Liver (tissue), 8 donors: ENCODE measurements at regions not wholly inside any gene's neighbourhood (a gene's known extent, or its start where the extent isn't known, plus 50 kb on each side); places are given as distances from the start of the nearest gene placed in this dataset.

ENCODE experiments used
- DNase-seq: peaks from one replicate; pipeline ENCODE4 v3.0.0-alpha.2; 2017; ENCODE audit warnings: low spot score
- H3K27ac ChIP-seq, 2 donors: one replicate each; pipeline ENCODE4 v1.7.0; 2013; ENCODE audit warnings: inconsistent platforms in 2 of 2, low read length in 2 of 2, control low read depth in 1 of 2, low read depth in 1 of 2, mild to moderate bottlenecking in 1 of 2
- H3K27me3 ChIP-seq, 4 donors: one replicate each; pipeline versions ENCODE4 v1.6.1 to v1.7.0; 2013; ENCODE audit warnings: low read length in 3 of 4, inconsistent platforms in 1 of 4, mild to moderate bottlenecking in 1 of 4, moderate library complexity in 1 of 4; ENCODE audit not compliant: control insufficient read depth in 4 of 4, insufficient read depth in 4 of 4
- H3K36me3 ChIP-seq, 4 donors: one replicate each; pipeline versions ENCODE4 v1.6.1 to v1.7.0; 2013; ENCODE audit warnings: low read length in 3 of 4, mild to moderate bottlenecking in 3 of 4, low read depth in 1 of 4, moderate library complexity in 1 of 4; ENCODE audit not compliant: control insufficient read depth in 4 of 4, insufficient read depth in 3 of 4
- H3K4me1 ChIP-seq, 4 donors: one replicate each; pipeline versions ENCODE4 v1.6.1 to v1.7.0; 2013; ENCODE audit warnings: low read length in 3 of 4, mild to moderate bottlenecking in 3 of 4, moderate library complexity in 1 of 4; ENCODE audit not compliant: control insufficient read depth in 4 of 4, insufficient read depth in 4 of 4
- H3K4me3 ChIP-seq, 3 donors: one replicate each; pipeline versions ENCODE4 v1.6.1 to v1.7.0; 2013; ENCODE audit warnings: low read length in 3 of 3, control low read depth in 1 of 3, low read depth in 1 of 3, mild to moderate bottlenecking in 1 of 3
- H3K9ac ChIP-seq, 2 donors: one replicate each; pipeline ENCODE4 v1.7.0; 2013; ENCODE audit warnings: low read length in 2 of 2, mild to moderate bottlenecking in 2 of 2, moderate library complexity in 2 of 2, control low read depth in 1 of 2, low read depth in 1 of 2
- H3K9me3 ChIP-seq, 4 donors: one replicate each; pipeline versions ENCODE4 v1.6.1 to v1.7.0; 2013; ENCODE audit warnings: low read length in 3 of 4; ENCODE audit not compliant: control insufficient read depth in 4 of 4
- CTCF ChIP-seq: fragments of 150-350 bp; IDR thresholded peaks from 2 replicates; pipeline ENCODE4 v1.5.1; 2017; ENCODE audit warnings: improper control_type of control experiment, low read depth, low read length; ENCODE audit not compliant: missing input control
- EGR1 ChIP-seq, 2 donors: IDR thresholded peaks; 2 replicates each; pipeline ENCODE4 v1.6.1; 2016 to 2018; ENCODE audit warnings: antibody characterized with exemption in 2 of 2, low read depth in 2 of 2
- FOXA1 ChIP-seq: IDR thresholded peaks from 2 replicates; pipeline ENCODE4 v1.6.1; 2016; ENCODE audit warnings: antibody characterized with exemption
- FOXA2 ChIP-seq: IDR thresholded peaks from 2 replicates; pipeline ENCODE4 v1.6.1; 2016; ENCODE audit warnings: antibody characterized with exemption
- GABPA ChIP-seq, 2 donors: IDR thresholded peaks in 1 of 2; conservative IDR thresholded peaks in 1 of 2; 2 replicates each; pipeline ENCODE4 v1.6.1; 2016; ENCODE audit warnings: antibody characterized with exemption in 2 of 2, mild to moderate bottlenecking in 1 of 2, moderate library complexity in 1 of 2
- HNF4A ChIP-seq, 2 donors: conservative IDR thresholded peaks; 2 replicates each; pipeline ENCODE4 v1.6.1; 2016; ENCODE audit warnings: antibody characterized with exemption in 2 of 2, mild to moderate bottlenecking in 2 of 2
- HNF4G ChIP-seq: IDR thresholded peaks from 2 replicates; pipeline ENCODE4 v1.6.1; 2016; ENCODE audit warnings: antibody characterized with exemption
- JUND ChIP-seq, 2 donors: IDR thresholded peaks; 2 replicates each; pipeline ENCODE4 v1.6.1; 2016; ENCODE audit warnings: antibody characterized with exemption in 2 of 2
- NR2F2 ChIP-seq: IDR thresholded peaks from 2 replicates; pipeline ENCODE4 v1.6.1; 2016; ENCODE audit warnings: antibody characterized with exemption
- RAD21 ChIP-seq, 2 donors: IDR thresholded peaks; 2 replicates each; pipeline ENCODE4 v1.6.1; 2016; ENCODE audit warnings: antibody characterized with exemption in 2 of 2, mild to moderate bottlenecking in 2 of 2
- REST ChIP-seq: IDR thresholded peaks from 2 replicates; pipeline ENCODE4 v1.6.1; 2016; ENCODE audit warnings: antibody characterized with exemption, mild to moderate bottlenecking
- RXRA ChIP-seq, 2 donors: IDR thresholded peaks; 2 replicates each; pipeline ENCODE4 v1.6.1; 2017 to 2018; ENCODE audit warnings: antibody characterized with exemption in 2 of 2, mild to moderate bottlenecking in 1 of 2
- TAF1 ChIP-seq: conservative IDR thresholded peaks from 2 replicates; pipeline ENCODE4 v1.6.1; 2016; ENCODE audit warnings: antibody characterized with exemption, mild to moderate bottlenecking
- YY1 ChIP-seq: IDR thresholded peaks from 2 replicates; pipeline ENCODE4 v1.6.1; 2016; ENCODE audit warnings: antibody characterized with exemption, mild to moderate bottlenecking
- WGBS: extraction: QIAGEN DNeasy Blood & Tissue Kit; methylation state at CpG from one replicate; pipeline ENCODE4 v1.1.7; 2013; 5-methylcytosine and 5-hydroxymethylcytosine counted together
- TF ChIP-seq, protein P1 (sequence below): IDR thresholded peaks from 2 replicates; pipeline ENCODE4 v1.6.1; 2016; ENCODE audit warnings: antibody characterized with exemption
- TF ChIP-seq, protein P2 (sequence below): IDR thresholded peaks from 2 replicates; pipeline ENCODE4 v1.6.1; 2016; ENCODE audit warnings: antibody characterized with exemption
- TF ChIP-seq, protein P3 (sequence below): IDR thresholded peaks from 2 replicates; pipeline ENCODE4 v1.6.1; 2016; ENCODE audit warnings: antibody characterized with exemption
- donor health status: healthy.
- donor health status: healthy.
- donor health status: healthy.
- donor health status: healthy.
- donor health status: healthy.

GRCh38 chr7:94295850-94296249, 98.8 kb upstream of the COL1A2 start (continued):
- TF ChIP-seq, protein P1, sequence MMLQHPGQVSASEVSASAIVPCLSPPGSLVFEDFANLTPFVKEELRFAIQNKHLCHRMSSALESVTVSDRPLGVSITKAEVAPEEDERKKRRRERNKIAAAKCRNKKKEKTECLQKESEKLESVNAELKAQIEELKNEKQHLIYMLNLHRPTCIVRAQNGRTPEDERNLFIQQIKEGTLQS, result no peak
- TF ChIP-seq EGR1 (IDR thresholded peaks at IDR 0.05; ENCODE audit: low read depth in 2 of 2), result no peak
- TF ChIP-seq, protein P2, sequence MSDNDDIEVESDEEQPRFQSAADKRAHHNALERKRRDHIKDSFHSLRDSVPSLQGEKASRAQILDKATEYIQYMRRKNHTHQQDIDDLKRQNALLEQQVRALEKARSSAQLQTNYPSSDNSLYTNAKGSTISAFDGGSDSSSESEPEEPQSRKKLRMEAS, result no peak

GRCh38 chr7:94296881-94297280, 97.8 kb upstream of the COL1A2 start:
- 60% methylated on average over 2 of the region's 2 CpGs for WGBS
- Histone ChIP-seq H3K9ac (no peak overlapping the region), H3K4me3 (no peak overlapping the region), H3K36me3 (no peaks in the 10 kb centered on the region), H3K4me1 (no peaks in the 10 kb centered on the region), H3K27ac (no peak overlapping the region), H3K27me3 (peaks cover 0 to 2% (median 0%) of the 10 kb centered on the region in 4 donors), H3K9me3 (no peaks in the 10 kb centered on the region)
- no peak for DNase-seq
- TF ChIP-seq FOXA1 (no peak), HNF4G (no peak), RXRA (IDR thresholded peaks at IDR 0.05) (no peak), JUND (IDR thresholded peaks at IDR 0.05) (no peak), HNF4A (conservative IDR thresholded peaks at IDR 0.05) (no peak), CTCF (no peak), EGR1 (IDR thresholded peaks at IDR 0.05; ENCODE audit: low read depth in 2 of 2) (no peak), TAF1 (no peak), NR2F2 (no peak), YY1 (no peak), REST (no peak), GABPA (IDR thresholded peaks at IDR 0.05 in 1 of 2, conservative IDR thresholded peaks at IDR 0.05 in 1 of 2) (no peak), RAD21 (IDR thresholded peaks at IDR 0.05) (no peak), FOXA2 (no peak)
- TF ChIP-seq, protein P2, result no peak
- TF ChIP-seq, protein P3, sequence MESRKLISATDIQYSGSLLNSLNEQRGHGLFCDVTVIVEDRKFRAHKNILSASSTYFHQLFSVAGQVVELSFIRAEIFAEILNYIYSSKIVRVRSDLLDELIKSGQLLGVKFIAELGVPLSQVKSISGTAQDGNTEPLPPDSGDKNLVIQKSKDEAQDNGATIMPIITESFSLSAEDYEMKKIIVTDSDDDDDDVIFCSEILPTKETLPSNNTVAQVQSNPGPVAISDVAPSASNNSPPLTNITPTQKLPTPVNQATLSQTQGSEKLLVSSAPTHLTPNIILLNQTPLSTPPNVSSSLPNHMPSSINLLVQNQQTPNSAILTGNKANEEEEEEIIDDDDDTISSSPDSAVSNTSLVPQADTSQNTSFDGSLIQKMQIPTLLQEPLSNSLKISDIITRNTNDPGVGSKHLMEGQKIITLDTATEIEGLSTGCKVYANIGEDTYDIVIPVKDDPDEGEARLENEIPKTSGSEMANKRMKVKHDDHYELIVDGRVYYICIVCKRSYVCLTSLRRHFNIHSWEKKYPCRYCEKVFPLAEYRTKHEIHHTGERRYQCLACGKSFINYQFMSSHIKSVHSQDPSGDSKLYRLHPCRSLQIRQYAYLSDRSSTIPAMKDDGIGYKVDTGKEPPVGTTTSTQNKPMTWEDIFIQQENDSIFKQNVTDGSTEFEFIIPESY, result no peak
